ENCODE measurements at regions not wholly inside any gene's neighbourhood (a gene's known extent, or its start where the extent isn't known, plus 50 kb on each side); places are given as distances from the start of the nearest gene placed in this dataset.

- no peak overlapping the region for H3K4me3 ChIP-seq (ENCODE audit: low read depth, low read length)
- H3K27me3 Mint-ChIP-seq = no peaks in the 10 kb centered on the region
- no peaks in the 10 kb centered on the region for H3K27me3 ChIP-seq (ENCODE audit: control insufficient read depth, insufficient read depth, low read length)
- ATAC-seq (ENCODE audit: low read depth in 2 of 2) (no peak), DNase-seq (no peak)
- no peaks in the 10 kb centered on the region for H3K36me3 ChIP-seq (ENCODE audit: control insufficient read depth, insufficient read depth, low read length)
- H3K4me1 ChIP-seq (ENCODE audit: control insufficient read depth, insufficient read depth, low read length, poor library complexity, severe bottlenecking) = no peaks in the 10 kb centered on the region
- no peak overlapping the region for H3K4me3 Mint-ChIP-seq
- H3K4me1 Mint-ChIP-seq = no peaks in the 10 kb centered on the region
- no peak overlapping the region for H3K27ac Mint-ChIP-seq
- H3K27ac ChIP-seq (ENCODE audit: insufficient read depth, low read length, poor library complexity, severe bottlenecking) = no peak overlapping the region
- no peaks in the 10 kb centered on the region for H3K36me3 Mint-ChIP-seq
- no peaks in the 10 kb centered on the region for H3K9me3 ChIP-seq (ENCODE audit: control insufficient read depth in 2 of 2, low read length in 2 of 2)
- H3K9me3 Mint-ChIP-seq = peaks cover 0 to 9% (median 2%) of the 10 kb centered on the region in 7 donors
Measured at GRCh38 chr12:22935501-22935900, 310.5 kb downstream of the ETNK1 start.

- Mint-ChIP-seq H3K9me3 (peaks cover 0 to 16% (median 5%) of the 10 kb centered on the region in 7 donors), H3K27me3 (no peaks in the 10 kb centered on the region), H3K27ac (no peak overlapping the region), H3K36me3 (no peaks in the 10 kb centered on the region), H3K4me3 (no peak overlapping the region), H3K4me1 (no peaks in the 10 kb centered on the region)
- no peaks in the 10 kb centered on the region for H3K4me1 ChIP-seq (ENCODE audit: control insufficient read depth, insufficient read depth, low read length, poor library complexity, severe bottlenecking)
- ATAC-seq (ENCODE audit: low read depth in 2 of 2) (no peak), DNase-seq (no peak)
- H3K36me3 ChIP-seq (ENCODE audit: control insufficient read depth, insufficient read depth, low read length) = no peaks in the 10 kb centered on the region
- no peak overlapping the region for H3K27ac ChIP-seq (ENCODE audit: insufficient read depth, low read length, poor library complexity, severe bottlenecking)
- peaks cover 0 to 4% of the 10 kb centered on the region in 2 experiments for H3K9me3 ChIP-seq (ENCODE audit: control insufficient read depth in 2 of 2, low read length in 2 of 2)
- H3K4me3 ChIP-seq (ENCODE audit: low read depth, low read length) = no peak overlapping the region
- H3K27me3 ChIP-seq (ENCODE audit: control insufficient read depth, insufficient read depth, low read length) = no peaks in the 10 kb centered on the region
Measured at GRCh38 chr12:22938323-22938722, 313.4 kb downstream of the ETNK1 start.

GRCh38 chr12:22951206-22951605 is 326.2 kb downstream of the ETNK1 start:
- Mint-ChIP-seq H3K4me3 (no peak overlapping the region), H3K36me3 (no peaks in the 10 kb centered on the region), H3K27me3 (peaks cover 4% of the 10 kb centered on the region), H3K9me3 (peaks cover 0 to 8% (median 0%) of the 10 kb centered on the region in 7 donors), H3K4me1 (no peaks in the 10 kb centered on the region), H3K27ac (no peak overlapping the region)
- no peak for ATAC-seq (ENCODE audit: low read depth in 2 of 2)
- H3K27ac ChIP-seq (ENCODE audit: insufficient read depth, low read length, poor library complexity, severe bottlenecking) = no peak overlapping the region
- no peak overlapping the region for H3K4me3 ChIP-seq (ENCODE audit: low read depth, low read length)
- no peak for DNase-seq
- no peaks in the 10 kb centered on the region for H3K36me3 ChIP-seq (ENCODE audit: control insufficient read depth, insufficient read depth, low read length)
- H3K4me1 ChIP-seq (ENCODE audit: control insufficient read depth, insufficient read depth, low read length, poor library complexity, severe bottlenecking) = no peaks in the 10 kb centered on the region
- H3K27me3 ChIP-seq (ENCODE audit: control insufficient read depth, insufficient read depth, low read length) = no peaks in the 10 kb centered on the region
- no peaks in the 10 kb centered on the region for H3K9me3 ChIP-seq (ENCODE audit: control insufficient read depth in 2 of 2, low read length in 2 of 2)

- Histone ChIP-seq H3K4me3 (ENCODE audit: low read depth, low read length) (no peak overlapping the region), H3K36me3 (ENCODE audit: control insufficient read depth, insufficient read depth, low read length) (no peaks in the 10 kb centered on the region), H3K4me1 (ENCODE audit: control insufficient read depth, insufficient read depth, low read length, poor library complexity, severe bottlenecking) (no peaks in the 10 kb centered on the region), H3K9me3 (ENCODE audit: control insufficient read depth in 2 of 2, low read length in 2 of 2) (no peaks in the 10 kb centered on the region), H3K27me3 (ENCODE audit: control insufficient read depth, insufficient read depth, low read length) (no peaks in the 10 kb centered on the region), H3K27ac (ENCODE audit: insufficient read depth, low read length, poor library complexity, severe bottlenecking) (no peak overlapping the region)
- peaks cover 0 to 8% (median 0%) of the 10 kb centered on the region in 7 donors for H3K9me3 Mint-ChIP-seq
- no peak overlapping the region for H3K4me3 Mint-ChIP-seq
- no peak for ATAC-seq (ENCODE audit: low read depth in 2 of 2)
- no peak overlapping the region for H3K27ac Mint-ChIP-seq
- no peaks in the 10 kb centered on the region for H3K36me3 Mint-ChIP-seq
- H3K27me3 Mint-ChIP-seq = peaks cover 4% of the 10 kb centered on the region
- DNase-seq = no peak
- H3K4me1 Mint-ChIP-seq = no peaks in the 10 kb centered on the region
Measured at GRCh38 chr12:22956690-22957089, 331.7 kb downstream of the ETNK1 start.

GRCh38 chr12:22967171-22967570 is 342.2 kb downstream of the ETNK1 start:
- Mint-ChIP-seq H3K36me3 (no peaks in the 10 kb centered on the region), H3K27me3 (no peaks in the 10 kb centered on the region), H3K9me3 (peaks cover 0 to 7% (median 0%) of the 10 kb centered on the region in 7 donors), H3K4me1 (no peaks in the 10 kb centered on the region), H3K27ac (no peak overlapping the region), H3K4me3 (no peak overlapping the region)
- Histone ChIP-seq H3K36me3 (ENCODE audit: control insufficient read depth, insufficient read depth, low read length) (no peaks in the 10 kb centered on the region), H3K27me3 (ENCODE audit: control insufficient read depth, insufficient read depth, low read length) (no peaks in the 10 kb centered on the region), H3K4me3 (ENCODE audit: low read depth, low read length) (no peak overlapping the region), H3K9me3 (ENCODE audit: control insufficient read depth in 2 of 2, low read length in 2 of 2) (no peaks in the 10 kb centered on the region), H3K27ac (ENCODE audit: insufficient read depth, low read length, poor library complexity, severe bottlenecking) (no peak overlapping the region), H3K4me1 (ENCODE audit: control insufficient read depth, insufficient read depth, low read length, poor library complexity, severe bottlenecking) (no peaks in the 10 kb centered on the region)
- DNase-seq (no peak), ATAC-seq (ENCODE audit: low read depth in 2 of 2) (no peak)

GRCh38 chr12:22969521-22969920 is 344.6 kb downstream of the ETNK1 start:
- H3K9me3 Mint-ChIP-seq = peaks cover 0 to 6% (median 0%) of the 10 kb centered on the region in 7 donors
- no peaks in the 10 kb centered on the region for H3K4me1 Mint-ChIP-seq
- Histone ChIP-seq H3K9me3 (ENCODE audit: control insufficient read depth in 2 of 2, low read length in 2 of 2) (no peaks in the 10 kb centered on the region), H3K27me3 (ENCODE audit: control insufficient read depth, insufficient read depth, low read length) (no peaks in the 10 kb centered on the region), H3K36me3 (ENCODE audit: control insufficient read depth, insufficient read depth, low read length) (no peaks in the 10 kb centered on the region), H3K4me1 (ENCODE audit: control insufficient read depth, insufficient read depth, low read length, poor library complexity, severe bottlenecking) (no peaks in the 10 kb centered on the region), H3K27ac (ENCODE audit: insufficient read depth, low read length, poor library complexity, severe bottlenecking) (no peak overlapping the region), H3K4me3 (ENCODE audit: low read depth, low read length) (no peak overlapping the region)
- H3K4me3 Mint-ChIP-seq = no peak overlapping the region
- H3K36me3 Mint-ChIP-seq = no peaks in the 10 kb centered on the region
- ATAC-seq (ENCODE audit: low read depth in 2 of 2) (no peak), DNase-seq (no peak)
- H3K27ac Mint-ChIP-seq = no peak overlapping the region
- H3K27me3 Mint-ChIP-seq = peaks cover 4% of the 10 kb centered on the region

GRCh38 chr12:22971247-22971646 is 346.3 kb downstream of the ETNK1 start:
- Mint-ChIP-seq H3K4me3 (no peak overlapping the region), H3K9me3 (peaks cover 0 to 3% (median 0%) of the 10 kb centered on the region in 7 donors), H3K36me3 (no peaks in the 10 kb centered on the region), H3K27ac (no peak overlapping the region), H3K27me3 (peaks cover 4% of the 10 kb centered on the region), H3K4me1 (no peaks in the 10 kb centered on the region)
- H3K27ac ChIP-seq (ENCODE audit: insufficient read depth, low read length, poor library complexity, severe bottlenecking) = no peak overlapping the region
- DNase-seq (no peak), ATAC-seq (ENCODE audit: low read depth in 2 of 2) (no peak)
- no peak overlapping the region for H3K4me3 ChIP-seq (ENCODE audit: low read depth, low read length)
- no peaks in the 10 kb centered on the region for H3K9me3 ChIP-seq (ENCODE audit: control insufficient read depth in 2 of 2, low read length in 2 of 2)
- H3K36me3 ChIP-seq (ENCODE audit: control insufficient read depth, insufficient read depth, low read length) = no peaks in the 10 kb centered on the region
- H3K4me1 ChIP-seq (ENCODE audit: control insufficient read depth, insufficient read depth, low read length, poor library complexity, severe bottlenecking) = no peaks in the 10 kb centered on the region
- no peaks in the 10 kb centered on the region for H3K27me3 ChIP-seq (ENCODE audit: control insufficient read depth, insufficient read depth, low read length)

- Histone ChIP-seq H3K9me3 (ENCODE audit: control insufficient read depth in 2 of 2, low read length in 2 of 2) (no peaks in the 10 kb centered on the region), H3K27me3 (ENCODE audit: control insufficient read depth, insufficient read depth, low read length) (no peaks in the 10 kb centered on the region), H3K4me1 (ENCODE audit: control insufficient read depth, insufficient read depth, low read length, poor library complexity, severe bottlenecking) (no peaks in the 10 kb centered on the region), H3K27ac (ENCODE audit: insufficient read depth, low read length, poor library complexity, severe bottlenecking) (no peak overlapping the region), H3K4me3 (ENCODE audit: low read depth, low read length) (no peak overlapping the region), H3K36me3 (ENCODE audit: control insufficient read depth, insufficient read depth, low read length) (no peaks in the 10 kb centered on the region)
- no peak for DNase-seq
- ATAC-seq (ENCODE audit: low read depth in 2 of 2) = no peak
- H3K27me3 Mint-ChIP-seq = peaks cover 4% of the 10 kb centered on the region
- H3K27ac Mint-ChIP-seq = peak overlapping the region in 1 of 3 donors; percentile 10
- H3K36me3 Mint-ChIP-seq = no peaks in the 10 kb centered on the region
- no peaks in the 10 kb centered on the region for H3K4me1 Mint-ChIP-seq
- H3K4me3 Mint-ChIP-seq = no peak overlapping the region
- peaks cover 0 to 3% (median 0%) of the 10 kb centered on the region in 7 donors for H3K9me3 Mint-ChIP-seq
Measured at GRCh38 chr12:22971701-22972191, 346.8 kb downstream of the ETNK1 start.

Data from CD4-positive, CD25-positive, alpha-beta regulatory T cell (primary cell).